Astrocyte (in vitro differentiated cells and primary cell): ENCODE measurements at regions not wholly inside any gene's neighbourhood (a gene's known extent, or its start where the extent isn't known, plus 50 kb on each side); places are given as distances from the start of the nearest gene placed in this dataset.

Source experiments
- DNase-seq: peaks from one replicate; pipeline ENCODE4 v3.0.0-alpha.2; 2010; ENCODE audit warnings: low read depth
- FAIRE-seq: peaks from 2 replicates; lab custom pipeline; 2011; peaks lifted over from hg19 to GRCh38; lab: Jason Lieb, UNC
- H2AFZ ChIP-seq: 2 replicates; pipeline ENCODE4 v1.6.0; 2012; ENCODE audit warnings: low read depth, low read length, inconsistent platforms
- H3K27ac ChIP-seq: 2 replicates; pipeline ENCODE4 v1.5.1; 2011; ENCODE audit warnings: low read depth, low read length, inconsistent platforms
- H3K27me3 ChIP-seq: 2 replicates; pipeline ENCODE4 v1.6.0; 2011; ENCODE audit warnings: low read length, inconsistent platforms; ENCODE audit not compliant: insufficient read depth
- H3K36me3 ChIP-seq: 2 replicates; pipeline ENCODE4 v1.5.1; 2011; ENCODE audit warnings: low read length, inconsistent platforms; ENCODE audit not compliant: insufficient read depth
- H3K4me1 ChIP-seq: 2 replicates; pipeline ENCODE4 v1.5.1; 2011; ENCODE audit warnings: low read length, inconsistent platforms; ENCODE audit not compliant: insufficient read depth
- H3K4me2 ChIP-seq: 2 replicates; pipeline ENCODE4 v1.6.0; 2012; ENCODE audit warnings: low read length, inconsistent platforms
- H3K4me3 ChIP-seq: 2 replicates; pipeline ENCODE4 v1.5.1; 2011; ENCODE audit warnings: low read depth, mild to moderate bottlenecking, low read length, inconsistent platforms; ENCODE audit not compliant: insufficient read depth
- H3K79me2 ChIP-seq: 2 replicates; pipeline ENCODE4 v1.6.0; 2012; ENCODE audit warnings: mild to moderate bottlenecking, low read length, inconsistent platforms; ENCODE audit not compliant: insufficient read depth
- H3K9ac ChIP-seq: 2 replicates; pipeline ENCODE4 v1.6.0; 2012; ENCODE audit warnings: mild to moderate bottlenecking, low read length, inconsistent platforms
- H3K9me3 ChIP-seq: 2 replicates; pipeline ENCODE4 v1.5.1; 2012; ENCODE audit warnings: low read depth, mild to moderate bottlenecking, low read length, inconsistent platforms; ENCODE audit not compliant: insufficient read depth
- H4K20me1 ChIP-seq: 2 replicates; pipeline ENCODE4 v1.6.0; 2012; ENCODE audit warnings: low read length, inconsistent platforms; ENCODE audit not compliant: insufficient read depth
- H3K27ac Mint-ChIP-seq: one replicate; pipeline ENCODE4 v1.8.0; 2021; ENCODE audit warnings: mild to moderate bottlenecking, mixed read lengths; ENCODE audit not compliant: unreplicated experiment
- H3K27me3 Mint-ChIP-seq: one replicate; pipeline ENCODE4 v1.8.0; 2021; ENCODE audit warnings: low read depth, mixed read lengths; ENCODE audit not compliant: unreplicated experiment
- H3K36me3 Mint-ChIP-seq: one replicate; pipeline ENCODE4 v1.8.0; 2021; ENCODE audit warnings: low read depth, mixed read lengths; ENCODE audit not compliant: unreplicated experiment
- H3K4me1 Mint-ChIP-seq: one replicate; pipeline ENCODE4 v1.8.0; 2021; ENCODE audit warnings: low read depth, mixed read lengths; ENCODE audit not compliant: unreplicated experiment
- H3K4me3 Mint-ChIP-seq: one replicate; pipeline ENCODE4 v1.8.0; 2021; ENCODE audit warnings: mild to moderate bottlenecking, moderate library complexity, mixed read lengths; ENCODE audit not compliant: unreplicated experiment
- H3K9me3 Mint-ChIP-seq: one replicate; pipeline ENCODE4 v1.8.0; 2021; ENCODE audit warnings: mild to moderate bottlenecking, mixed read lengths; ENCODE audit not compliant: unreplicated experiment
- CTCF ChIP-seq: IDR thresholded peaks from 2 replicates; pipeline ENCODE4 v1.5.1; 2011; ENCODE audit warnings: low read depth, mild to moderate bottlenecking, inconsistent platforms, low read length, moderate library complexity; ENCODE audit not compliant: insufficient read depth
- EZH2 ChIP-seq: IDR thresholded peaks from 2 replicates; pipeline ENCODE4 v1.6.1; 2012; ENCODE audit warnings: mild to moderate bottlenecking, low read length, inconsistent platforms; ENCODE audit not compliant: insufficient read depth

- Histone ChIP-seq H3K4me1 (no peaks in the 10 kb centered on the region), H4K20me1 (no peaks in the 10 kb centered on the region), H3K27ac (no peak overlapping the region), H3K79me2 (no peaks in the 10 kb centered on the region), H3K4me3 (no peak overlapping the region), H3K4me2 (no peak overlapping the region), H2AFZ (no peak overlapping the region), H3K36me3 (no peaks in the 10 kb centered on the region), H3K9ac (no peak overlapping the region), H3K9me3 (no peaks in the 10 kb centered on the region), H3K27me3 (no peaks in the 10 kb centered on the region)
- Mint-ChIP-seq H3K4me1 (peaks cover 8% of the 10 kb centered on the region), H3K27me3 (no peaks in the 10 kb centered on the region), H3K27ac (peak overlapping the region; percentile 48), H3K4me3 (no peak overlapping the region), H3K9me3 (peaks cover 2% of the 10 kb centered on the region), H3K36me3 (peaks cover 2% of the 10 kb centered on the region)
- DNase-seq (peak; percentile 38), FAIRE-seq (peak; percentile 62)
- TF ChIP-seq EZH2, result no peak
- TF ChIP-seq CTCF, result no peak
Observed at GRCh38 chr20:52524861-52525260, 333.3 kb upstream of the ZFP64 start.

- no peak overlapping the region for H2AFZ ChIP-seq
- H3K9me3 Mint-ChIP-seq, result peaks cover 2% of the 10 kb centered on the region
- FAIRE-seq (no peak), DNase-seq (peak; percentile 32)
- no peaks in the 10 kb centered on the region for H3K79me2 ChIP-seq
- no peaks in the 10 kb centered on the region for H3K9me3 ChIP-seq
- peaks cover 2% of the 10 kb centered on the region for H3K36me3 Mint-ChIP-seq
- H3K9ac ChIP-seq, result no peak overlapping the region
- H3K36me3 ChIP-seq, result no peaks in the 10 kb centered on the region
- no peaks in the 10 kb centered on the region for H3K27me3 Mint-ChIP-seq
- no peaks in the 10 kb centered on the region for H4K20me1 ChIP-seq
- H3K27ac ChIP-seq, result no peak overlapping the region
- H3K4me3 Mint-ChIP-seq, result no peak overlapping the region
- no peaks in the 10 kb centered on the region for H3K4me1 ChIP-seq
- H3K27ac Mint-ChIP-seq, result no peak overlapping the region
- H3K4me2 ChIP-seq, result no peak overlapping the region
- no peak overlapping the region for H3K4me3 ChIP-seq
- no peaks in the 10 kb centered on the region for H3K27me3 ChIP-seq
- peaks cover 3% of the 10 kb centered on the region for H3K4me1 Mint-ChIP-seq
- TF ChIP-seq CTCF (no peak), EZH2 (no peak)
Observed at GRCh38 chr20:52518735-52519134, 327.2 kb upstream of the ZFP64 start.

GRCh38 chr20:52515877-52516276, 324.3 kb upstream of the ZFP64 start:
- no peaks in the 10 kb centered on the region for H3K27me3 Mint-ChIP-seq
- TF ChIP-seq EZH2 (no peak), CTCF (no peak)

More at GRCh38 chr20:52515877-52516276, 324.3 kb upstream of the ZFP64 start:
- Histone ChIP-seq H4K20me1 (no peaks in the 10 kb centered on the region), H3K4me3 (no peak overlapping the region), H3K4me1 (no peaks in the 10 kb centered on the region), H3K4me2 (no peak overlapping the region), H3K36me3 (no peaks in the 10 kb centered on the region), H2AFZ (no peak overlapping the region), H3K9me3 (no peaks in the 10 kb centered on the region), H3K27me3 (no peaks in the 10 kb centered on the region), H3K9ac (no peak overlapping the region), H3K27ac (no peak overlapping the region), H3K79me2 (no peaks in the 10 kb centered on the region)
- H3K27ac Mint-ChIP-seq, result no peak overlapping the region
- H3K4me3 Mint-ChIP-seq, result no peak overlapping the region
- DNase-seq (no peak), FAIRE-seq (no peak)
- peaks cover 7% of the 10 kb centered on the region for H3K4me1 Mint-ChIP-seq
- peaks cover 2% of the 10 kb centered on the region for H3K9me3 Mint-ChIP-seq
- H3K36me3 Mint-ChIP-seq, result peaks cover 2% of the 10 kb centered on the region
